ENCODE measurements at regions not wholly inside any gene's neighbourhood (a gene's known extent, or its start where the extent isn't known, plus 50 kb on each side); places are given as distances from the start of the nearest gene placed in this dataset.
"Not testable (repeated sequence)": the region's sequence is repeated elsewhere in the genome, so short reads cannot be mapped to it uniquely, and the experiment has no call there.

- no peak overlapping the region for H3K27ac ChIP-seq
- no peaks in the 10 kb centered on the region for H3K36me3 ChIP-seq
- 79% methylated on average over 4 of the region's 4 CpGs for WGBS
- TF ChIP-seq EP300 (IDR thresholded peaks at IDR 0.05) = no peak
- no peak for TF ChIP-seq POLR2AphosphoS5 (IDR thresholded peaks at IDR 0.05)
- no peak for TF ChIP-seq CTCF (IDR thresholded peaks at IDR 0.05)
- TF ChIP-seq POLR2A (IDR thresholded peaks at IDR 0.05) = no peak
- H3K4me1 ChIP-seq = no peaks in the 10 kb centered on the region
- H3K27me3 ChIP-seq = no peaks in the 10 kb centered on the region
- no peak overlapping the region for H3K4me3 ChIP-seq
- DNase-seq (ENCODE audit: low spot score in 2 of 2) = no peak
- H3K9me3 ChIP-seq = no peaks in the 10 kb centered on the region
These were observed 136.2 kb downstream of the RGPD3 start for GRCh38 chr2:106332054-106332453.

- not testable (repeated sequence) for H3K36me3 ChIP-seq; DNase-seq (ENCODE audit: low spot score in 2 of 2); H3K27ac ChIP-seq; H3K4me1 ChIP-seq; H3K27me3 ChIP-seq; H3K4me3 ChIP-seq; H3K9me3 ChIP-seq
- 56% methylated on average over 11 of the region's 11 CpGs for WGBS
These were observed 136.5 kb upstream of the UXS1 start for GRCh38 chr2:106330384-106331261.

GRCh38 chr2:106323337-106324013, 129.4 kb upstream of the UXS1 start:
- Histone ChIP-seq H3K4me1 (no peaks in the 10 kb centered on the region), H3K27me3 (peaks cover 6% of the 10 kb centered on the region), H3K36me3 (no peaks in the 10 kb centered on the region), H3K4me3 (no peak overlapping the region), H3K9me3 (no peaks in the 10 kb centered on the region), H3K27ac (no peak overlapping the region)
- no peak for DNase-seq (ENCODE audit: low spot score in 2 of 2)
- WGBS = 58% methylated on average over 10 of the region's 10 CpGs
- TF ChIP-seq CTCF (IDR thresholded peaks at IDR 0.05) (no peak), POLR2AphosphoS5 (IDR thresholded peaks at IDR 0.05) (no peak), EP300 (IDR thresholded peaks at IDR 0.05) (no peak), POLR2A (IDR thresholded peaks at IDR 0.05) (no peak)

GRCh38 chr2:106322281-106322680, 128.2 kb upstream of the UXS1 start:
- no peaks in the 10 kb centered on the region for H3K36me3 ChIP-seq
- no peaks in the 10 kb centered on the region for H3K4me1 ChIP-seq
- 58% methylated on average over 5 of the region's 5 CpGs for WGBS
- TF ChIP-seq POLR2A (IDR thresholded peaks at IDR 0.05) = no peak
- H3K4me3 ChIP-seq = no peak overlapping the region
- H3K27me3 ChIP-seq = peaks cover 6% of the 10 kb centered on the region
- H3K9me3 ChIP-seq = no peaks in the 10 kb centered on the region
- DNase-seq (ENCODE audit: low spot score in 2 of 2) = no peak
- no peak overlapping the region for H3K27ac ChIP-seq

- H3K4me1 ChIP-seq; H3K27ac ChIP-seq; H3K9me3 ChIP-seq; H3K27me3 ChIP-seq; DNase-seq (ENCODE audit: low spot score in 2 of 2); H3K4me3 ChIP-seq; H3K36me3 ChIP-seq: not testable (repeated sequence)
- WGBS = 90% methylated on average over 2 of the region's 2 CpGs
These were observed 126.3 kb upstream of the UXS1 start for GRCh38 chr2:106320439-106320838.

- Histone ChIP-seq H3K4me3 (no peak overlapping the region), H3K27me3 (no peaks in the 10 kb centered on the region), H3K27ac (no peak overlapping the region), H3K9me3 (no peaks in the 10 kb centered on the region), H3K4me1 (no peaks in the 10 kb centered on the region), H3K36me3 (no peaks in the 10 kb centered on the region)
- no peak for TF ChIP-seq POLR2A (IDR thresholded peaks at IDR 0.05)
- DNase-seq (ENCODE audit: low spot score in 2 of 2) = no peak
- 92% methylated on average over 2 of the region's 2 CpGs for WGBS
These were observed 122.8 kb upstream of the UXS1 start for GRCh38 chr2:106316915-106317314.

- WGBS = 69% methylated on average over 3 of the region's 3 CpGs
- DNase-seq (ENCODE audit: low spot score in 2 of 2) = no peak
- TF ChIP-seq POLR2AphosphoS5 (IDR thresholded peaks at IDR 0.05) (no peak), CTCF (IDR thresholded peaks at IDR 0.05) (no peak), EP300 (IDR thresholded peaks at IDR 0.05) (no peak), POLR2A (IDR thresholded peaks at IDR 0.05) (no peak)
These were observed 120.3 kb upstream of the UXS1 start for GRCh38 chr2:106314444-106314843.

More at GRCh38 chr2:106314444-106314843, 120.3 kb upstream of the UXS1 start:
- H3K27ac ChIP-seq = no peak overlapping the region
- H3K36me3 ChIP-seq = no peaks in the 10 kb centered on the region
- no peak overlapping the region for H3K4me3 ChIP-seq
- H3K27me3 ChIP-seq = peaks cover 2% of the 10 kb centered on the region
- H3K4me1 ChIP-seq = no peaks in the 10 kb centered on the region
- no peaks in the 10 kb centered on the region for H3K9me3 ChIP-seq

Data from suprapubic skin (tissue), 4 donors.